HL-60 (cell line): ENCODE measurements at regions not wholly inside any gene's neighbourhood (a gene's known extent, or its start where the extent isn't known, plus 50 kb on each side); places are given as distances from the start of the nearest gene placed in this dataset.

Experiments used
- SPI1 ChIP-seq: IDR thresholded peaks from 2 replicates; pipeline ENCODE4 v1.6.1; 2012; ENCODE audit warnings: low read depth, mild to moderate bottlenecking, borderline replicate concordance
- TF ChIP-seq, protein P1 (sequence below): IDR thresholded peaks from one replicate; pipeline ENCODE4 v1.5.1; 2011; ENCODE audit warnings: low read length, control low read depth, inconsistent platforms; ENCODE audit not compliant: insufficient read depth

DNA sequence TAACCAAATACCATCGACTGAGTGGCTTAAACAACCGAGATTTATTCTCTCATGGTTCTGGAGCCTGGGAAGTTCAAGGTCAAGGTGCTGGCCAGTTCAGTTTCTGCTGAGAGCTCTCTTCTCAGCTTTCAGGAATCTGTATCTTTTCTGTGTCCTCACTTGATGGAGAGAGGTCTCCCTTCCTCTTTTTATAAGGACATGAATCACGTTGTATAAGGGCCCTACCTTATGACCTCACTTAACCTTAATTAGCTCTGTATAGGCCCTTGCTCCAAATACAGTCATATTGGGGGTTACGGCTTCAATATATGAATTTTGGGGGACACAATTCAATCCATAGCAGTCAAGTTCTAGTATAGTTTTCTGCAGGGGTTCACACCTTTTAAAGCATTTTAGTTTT is 135.2 kb upstream of the ADO start:
- TF ChIP-seq, protein P1, sequence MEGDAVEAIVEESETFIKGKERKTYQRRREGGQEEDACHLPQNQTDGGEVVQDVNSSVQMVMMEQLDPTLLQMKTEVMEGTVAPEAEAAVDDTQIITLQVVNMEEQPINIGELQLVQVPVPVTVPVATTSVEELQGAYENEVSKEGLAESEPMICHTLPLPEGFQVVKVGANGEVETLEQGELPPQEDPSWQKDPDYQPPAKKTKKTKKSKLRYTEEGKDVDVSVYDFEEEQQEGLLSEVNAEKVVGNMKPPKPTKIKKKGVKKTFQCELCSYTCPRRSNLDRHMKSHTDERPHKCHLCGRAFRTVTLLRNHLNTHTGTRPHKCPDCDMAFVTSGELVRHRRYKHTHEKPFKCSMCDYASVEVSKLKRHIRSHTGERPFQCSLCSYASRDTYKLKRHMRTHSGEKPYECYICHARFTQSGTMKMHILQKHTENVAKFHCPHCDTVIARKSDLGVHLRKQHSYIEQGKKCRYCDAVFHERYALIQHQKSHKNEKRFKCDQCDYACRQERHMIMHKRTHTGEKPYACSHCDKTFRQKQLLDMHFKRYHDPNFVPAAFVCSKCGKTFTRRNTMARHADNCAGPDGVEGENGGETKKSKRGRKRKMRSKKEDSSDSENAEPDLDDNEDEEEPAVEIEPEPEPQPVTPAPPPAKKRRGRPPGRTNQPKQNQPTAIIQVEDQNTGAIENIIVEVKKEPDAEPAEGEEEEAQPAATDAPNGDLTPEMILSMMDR = no peak
- peak; percentile 36; the same call in 1 of the 2 replicates for TF ChIP-seq SPI1
